PC-9 (cell line): ENCODE measurements at regions not wholly inside any gene's neighbourhood (a gene's known extent, or its start where the extent isn't known, plus 50 kb on each side); places are given as distances from the start of the nearest gene placed in this dataset.

ENCODE experiments used
- CTCF ChIP-seq: fragments of 200-600 bp; sonication (generic); conservative IDR thresholded peaks from 2 replicates; pipeline ENCODE4 v1.6.1; 2017; ENCODE audit warnings: mixed run types, antibody characterized with exemption, mild to moderate bottlenecking, moderate library complexity
- EZH2 ChIP-seq: fragments of 200-600 bp; sonication (generic); IDR thresholded peaks from 2 replicates; pipeline ENCODE4 v1.8.0; 2017; ENCODE audit warnings: antibody characterized with exemption, low read depth

GRCh38 chr13:82905071-82905470 is 977.2 kb downstream of the SLITRK1 start:
- TF ChIP-seq CTCF (no peak), EZH2 (no peak)
